Prostate gland (tissue), 2 donors: ENCODE measurements at regions not wholly inside any gene's neighbourhood (a gene's known extent, or its start where the extent isn't known, plus 50 kb on each side); places are given as distances from the start of the nearest gene placed in this dataset.

Source experiments
- DNase-seq: peaks from one replicate; pipeline ENCODE4 v3.0.0-alpha.2; 2019; ENCODE audit warnings: low spot score
- H3K27ac ChIP-seq, 2 donors: fragments of 200-600 bp; sonication (generic); 2 replicates each; pipeline ENCODE4 v1.5.1; 2017 to 2019
- H3K27me3 ChIP-seq: fragments of 200-600 bp; sonication (generic); replicated peaks from 2 replicates; pipeline ENCODE4 v1.5.1; 2019; ENCODE audit not compliant: insufficient read depth
- H3K36me3 ChIP-seq, 2 donors: fragments of 200-600 bp; sonication (generic); 1 replicate in 1 of 2; 2 replicates in 1 of 2; pipeline versions ENCODE4 v1.5.1 to v1.8.1; 2017 to 2019
- H3K4me1 ChIP-seq: fragments of 200-600 bp; sonication (generic); replicated peaks from 2 replicates; pipeline ENCODE4 v1.5.1; 2019
- H3K4me3 ChIP-seq, 2 donors: fragments of 200-600 bp; sonication (generic); 2 replicates each; pipeline ENCODE4 v1.5.1; 2017 to 2019
- H3K9me3 ChIP-seq: fragments of 200-600 bp; sonication (generic); 2 replicates; pipeline ENCODE4 v1.5.1; 2017
- POLR2A ChIP-seq: fragments of 450-650 bp; IDR thresholded peaks from one replicate; pipeline ENCODE4 v1.6.1; 2016; ENCODE audit warnings: antibody characterized with exemption, mild to moderate bottlenecking
- POLR2AphosphoS5 ChIP-seq: sonication (generic); formaldehyde crosslinking; IDR thresholded peaks from one replicate; pipeline ENCODE4 v1.6.1; 2017; ENCODE audit warnings: antibody characterized with exemption
- WGBS: methylation state at CpG from one replicate; pipeline ENCODE4 v1.1.5; 2018; 5-methylcytosine and 5-hydroxymethylcytosine counted together
- intact Hi-C: fragments of 100-400 bp; cut with DNase I; formaldehyde crosslinking; loops from one replicate; pipeline ENCODE4 v1.14.2; 2022
- TF ChIP-seq, protein P1 (sequence below), 4 experiments: fragments of 200-600 bp in 2 of 4; fragments of 450-650 bp in 2 of 4; sonication (generic) in 2 of 4; IDR thresholded peaks; 1 replicate in 3 of 4; 2 replicates in 1 of 4; pipeline ENCODE4 v1.5.1; 2016 to 2019; ENCODE audit warnings: antibody characterized with exemption in 4 of 4, mild to moderate bottlenecking in 2 of 4, moderate library complexity in 2 of 4

DNA sequence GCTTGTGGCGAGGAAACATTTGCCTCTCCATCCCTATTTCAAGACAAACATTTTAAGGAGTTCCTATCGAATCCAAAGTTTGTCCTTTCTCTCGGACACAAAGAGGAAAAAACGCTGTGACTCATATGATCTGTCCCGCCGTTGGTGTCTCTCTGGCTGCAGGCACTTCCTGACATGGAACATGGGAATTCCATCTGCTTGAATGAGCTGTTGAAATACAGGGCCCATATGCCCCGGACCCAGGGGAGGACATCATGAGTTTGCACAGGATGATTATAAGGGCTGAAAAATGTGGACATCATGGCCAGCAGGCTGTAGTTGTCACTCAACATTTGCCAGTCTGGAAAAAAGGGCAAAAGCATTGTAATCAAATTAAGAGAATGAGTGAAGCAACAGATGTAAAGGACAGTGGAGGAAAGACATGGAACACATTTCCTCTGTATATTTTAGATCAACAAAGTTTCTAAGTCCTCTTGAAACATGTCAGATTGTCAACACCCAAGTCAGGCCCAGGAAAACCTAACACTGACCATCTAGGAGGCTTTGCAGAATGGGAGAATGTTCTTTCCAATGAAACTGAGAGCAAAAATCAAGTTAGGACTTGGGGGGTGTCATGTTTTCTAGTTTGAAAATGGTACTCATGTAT, 103.2 kb upstream of the SMIM21 start:
- Histone ChIP-seq H3K4me1 (no peaks in the 10 kb centered on the region), H3K36me3 (no peaks in the 10 kb centered on the region), H3K27ac (no peak overlapping the region), H3K4me3 (no peak overlapping the region), H3K27me3 (no peaks in the 10 kb centered on the region), H3K9me3 (no peaks in the 10 kb centered on the region)
- WGBS = 88% methylated on average over 7 of the region's 7 CpGs
- TF ChIP-seq, protein P1, sequence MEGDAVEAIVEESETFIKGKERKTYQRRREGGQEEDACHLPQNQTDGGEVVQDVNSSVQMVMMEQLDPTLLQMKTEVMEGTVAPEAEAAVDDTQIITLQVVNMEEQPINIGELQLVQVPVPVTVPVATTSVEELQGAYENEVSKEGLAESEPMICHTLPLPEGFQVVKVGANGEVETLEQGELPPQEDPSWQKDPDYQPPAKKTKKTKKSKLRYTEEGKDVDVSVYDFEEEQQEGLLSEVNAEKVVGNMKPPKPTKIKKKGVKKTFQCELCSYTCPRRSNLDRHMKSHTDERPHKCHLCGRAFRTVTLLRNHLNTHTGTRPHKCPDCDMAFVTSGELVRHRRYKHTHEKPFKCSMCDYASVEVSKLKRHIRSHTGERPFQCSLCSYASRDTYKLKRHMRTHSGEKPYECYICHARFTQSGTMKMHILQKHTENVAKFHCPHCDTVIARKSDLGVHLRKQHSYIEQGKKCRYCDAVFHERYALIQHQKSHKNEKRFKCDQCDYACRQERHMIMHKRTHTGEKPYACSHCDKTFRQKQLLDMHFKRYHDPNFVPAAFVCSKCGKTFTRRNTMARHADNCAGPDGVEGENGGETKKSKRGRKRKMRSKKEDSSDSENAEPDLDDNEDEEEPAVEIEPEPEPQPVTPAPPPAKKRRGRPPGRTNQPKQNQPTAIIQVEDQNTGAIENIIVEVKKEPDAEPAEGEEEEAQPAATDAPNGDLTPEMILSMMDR (IDR thresholded peaks at IDR 0.05) = no peak
- TF ChIP-seq POLR2AphosphoS5 = no peak
- TF ChIP-seq POLR2A = no peak
- no peak for DNase-seq
- intact Hi-C loops = no loop called here

GRCh38 chr18:75530118-75530517, 102.6 kb upstream of the SMIM21 start:
- intact Hi-C loops = no loop called here
- no peaks in the 10 kb centered on the region for H3K9me3 ChIP-seq
- no peak overlapping the region for H3K27ac ChIP-seq
- H3K27me3 ChIP-seq = no peaks in the 10 kb centered on the region
- 64% methylated on average over 4 of the region's 4 CpGs for WGBS
- TF ChIP-seq POLR2A (no peak), POLR2AphosphoS5 (no peak)
- TF ChIP-seq, protein P1 (IDR thresholded peaks at IDR 0.05) = no peak
- H3K36me3 ChIP-seq = no peaks in the 10 kb centered on the region
- no peak for DNase-seq
- H3K4me1 ChIP-seq = no peaks in the 10 kb centered on the region
- no peak overlapping the region for H3K4me3 ChIP-seq

GRCh38 chr18:75529394-75529793, 101.9 kb upstream of the SMIM21 start:
- DNase-seq = no peak
- H3K9me3 ChIP-seq = no peaks in the 10 kb centered on the region
- no peaks in the 10 kb centered on the region for H3K36me3 ChIP-seq
- no peak overlapping the region for H3K4me3 ChIP-seq
- no peaks in the 10 kb centered on the region for H3K27me3 ChIP-seq
- intact Hi-C loops = no loop called here
- no peaks in the 10 kb centered on the region for H3K4me1 ChIP-seq
- no peak overlapping the region for H3K27ac ChIP-seq
- TF ChIP-seq, protein P1 (IDR thresholded peaks at IDR 0.05) = no peak
- TF ChIP-seq POLR2AphosphoS5 (no peak), POLR2A (no peak)
- WGBS = 77% methylated on average over 8 of the region's 8 CpGs

DNA sequence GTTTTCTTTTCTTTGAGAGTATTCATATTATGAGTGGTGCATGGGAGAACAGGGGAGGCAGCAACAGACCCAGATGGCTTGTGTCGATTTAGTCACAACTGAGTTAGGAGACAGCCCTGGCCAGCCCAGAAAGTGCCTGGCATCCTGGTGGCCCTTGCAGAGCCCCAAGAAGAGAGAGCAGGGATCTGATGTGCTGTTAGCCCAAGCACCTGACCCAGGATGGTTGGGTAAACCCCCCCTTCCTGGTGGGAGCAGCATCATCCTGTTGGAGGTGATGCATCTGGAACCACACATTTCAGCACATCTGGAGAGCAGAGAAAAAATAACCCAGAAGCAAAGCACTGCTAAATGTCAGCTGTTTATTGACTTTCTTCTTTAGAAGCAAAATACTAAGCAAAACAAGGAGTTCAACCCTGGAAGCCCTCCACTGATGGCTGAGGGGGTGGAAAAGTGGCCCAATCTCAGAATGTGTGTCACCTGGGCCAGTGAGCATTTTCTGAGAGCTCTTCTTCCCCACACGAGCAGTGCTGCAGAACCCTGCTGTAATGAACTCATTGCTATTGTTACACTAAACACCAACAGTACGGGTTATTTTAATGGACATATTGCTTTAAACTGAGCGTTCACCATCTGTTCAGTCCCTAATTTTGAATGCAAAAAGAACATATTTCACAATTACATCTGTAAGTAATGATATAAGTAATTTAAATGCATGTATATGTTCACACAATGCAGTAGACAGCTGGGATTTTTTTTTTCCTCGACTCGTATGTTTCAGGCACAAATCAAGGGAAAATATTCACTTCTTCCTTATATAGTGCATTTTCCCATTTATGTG, 100.6 kb upstream of the SMIM21 start:
- DNase-seq = no peak
- no peak for TF ChIP-seq POLR2A
- TF ChIP-seq, protein P1 (IDR thresholded peaks at IDR 0.05) = no peak
- no peaks in the 10 kb centered on the region for H3K9me3 ChIP-seq
- intact Hi-C loops = no loop called here
- no peak overlapping the region for H3K4me3 ChIP-seq
- no peak overlapping the region for H3K27ac ChIP-seq
- H3K27me3 ChIP-seq = no peaks in the 10 kb centered on the region
- H3K36me3 ChIP-seq = no peaks in the 10 kb centered on the region
- H3K4me1 ChIP-seq = no peaks in the 10 kb centered on the region
- WGBS = 83% methylated on average over 6 of the region's 6 CpGs

DNA sequence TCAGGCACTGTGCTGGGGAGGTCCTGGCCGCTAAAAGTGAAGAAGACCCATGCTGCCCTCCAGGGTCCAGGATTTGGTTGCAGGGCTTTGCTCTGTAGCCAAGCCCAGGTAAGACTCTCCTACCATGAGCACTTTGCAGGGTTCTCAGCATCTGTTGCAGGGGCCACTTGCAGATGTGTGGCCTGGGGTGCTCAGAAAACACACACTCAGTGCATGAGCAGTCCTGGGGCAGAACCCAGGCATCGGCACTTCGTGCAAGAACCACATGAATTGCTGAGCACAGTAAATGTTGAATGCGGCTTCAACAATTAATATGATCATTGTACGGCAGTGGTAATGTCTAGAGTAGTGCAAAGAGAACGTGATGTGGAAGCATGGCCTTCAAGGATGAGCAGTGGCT, 98.5 kb upstream of the SMIM21 start:
- DNase-seq = no peak
- intact Hi-C loops = no loop called here
- Histone ChIP-seq H3K4me3 (no peak overlapping the region), H3K27ac (no peak overlapping the region), H3K36me3 (no peaks in the 10 kb centered on the region), H3K27me3 (no peaks in the 10 kb centered on the region), H3K4me1 (no peaks in the 10 kb centered on the region), H3K9me3 (no peaks in the 10 kb centered on the region)
- WGBS = 92% methylated on average over 6 of the region's 6 CpGs
- TF ChIP-seq, protein P1 (IDR thresholded peaks at IDR 0.05) = no peak
- no peak for TF ChIP-seq POLR2A
- no peak for TF ChIP-seq POLR2AphosphoS5
